CD4-positive, CD25-positive, alpha-beta regulatory T cell (primary cell): ENCODE measurements at regions not wholly inside any gene's neighbourhood (a gene's known extent, or its start where the extent isn't known, plus 50 kb on each side); places are given as distances from the start of the nearest gene placed in this dataset.

Source experiments
- ATAC-seq, 2 donors: fragments of 150-1000 bp; cut with Tn5 transposase; one replicate each; pipeline ENCODE4 v1.10.0; 2021; ENCODE audit warnings: low read depth in 2 of 2, moderate number of reproducible peaks in 2 of 2, moderate library complexity in 1 of 2
- DNase-seq, 3 donors: peaks; one replicate each; pipeline versions ENCODE4 v3.0.0 to v3.0.0-alpha.2; 2012 to 2022; ENCODE audit warnings: mixed read lengths in 1 of 3
- H3K27ac ChIP-seq: one replicate; pipeline ENCODE4 v1.7.0; 2013; ENCODE audit warnings: mild to moderate bottlenecking, low read length; ENCODE audit not compliant: insufficient read depth, poor library complexity, severe bottlenecking
- H3K27me3 ChIP-seq: one replicate; pipeline ENCODE4 v1.7.0; 2013; ENCODE audit warnings: low read length; ENCODE audit not compliant: control insufficient read depth, insufficient read depth
- H3K36me3 ChIP-seq: one replicate; pipeline ENCODE4 v1.7.0; 2013; ENCODE audit warnings: mild to moderate bottlenecking, low read length, moderate library complexity; ENCODE audit not compliant: control insufficient read depth, insufficient read depth
- H3K4me1 ChIP-seq: 2 replicates; pipeline ENCODE4 v1.7.0; 2013; ENCODE audit warnings: mild to moderate bottlenecking, low read length; ENCODE audit not compliant: insufficient read depth, control insufficient read depth, poor library complexity, severe bottlenecking
- H3K4me3 ChIP-seq: one replicate; pipeline ENCODE4 v1.7.0; 2013; ENCODE audit warnings: low read depth, mild to moderate bottlenecking, low read length, moderate library complexity
- H3K9me3 ChIP-seq, 2 experiments: 1 replicate in 1 of 2; 2 replicates in 1 of 2; pipeline ENCODE4 v1.7.0; 2013; ENCODE audit warnings: low read length in 2 of 2, mild to moderate bottlenecking in 1 of 2, moderate library complexity in 1 of 2; ENCODE audit not compliant: control insufficient read depth in 2 of 2
- H3K27ac Mint-ChIP-seq, 3 donors: one replicate each; pipeline ENCODE4 v1.8.0; 2020 to 2022; ENCODE audit warnings: mild to moderate bottlenecking in 3 of 3, mixed read lengths in 3 of 3, moderate library complexity in 2 of 3
- H3K27me3 Mint-ChIP-seq: one replicate; pipeline ENCODE4 v1.8.0; 2022; ENCODE audit warnings: mild to moderate bottlenecking, mixed read lengths
- H3K36me3 Mint-ChIP-seq: one replicate; pipeline ENCODE4 v1.8.0; 2020; ENCODE audit warnings: mixed read lengths
- H3K4me1 Mint-ChIP-seq, 4 donors: one replicate each; pipeline ENCODE4 v1.8.0; 2020 to 2022; ENCODE audit warnings: mixed read lengths in 4 of 4, mild to moderate bottlenecking in 1 of 4
- H3K4me3 Mint-ChIP-seq, 4 donors: one replicate each; pipeline ENCODE4 v1.8.0; 2020 to 2022; ENCODE audit warnings: mild to moderate bottlenecking in 4 of 4, mixed read lengths in 4 of 4, moderate library complexity in 3 of 4
- H3K9me3 Mint-ChIP-seq, 7 donors: one replicate each; pipeline ENCODE4 v1.8.0; 2020 to 2022; ENCODE audit warnings: mixed read lengths in 7 of 7, mild to moderate bottlenecking in 3 of 7, moderate library complexity in 2 of 7

GRCh38 chr3:41065340-41065739 lies 134.0 kb upstream of the CTNNB1 start:
- H3K9me3 ChIP-seq = no peaks in the 10 kb centered on the region
- Mint-ChIP-seq H3K4me1 (peaks cover 0 to 2% (median 0%) of the 10 kb centered on the region in 4 donors), H3K4me3 (no peak overlapping the region), H3K36me3 (no peaks in the 10 kb centered on the region), H3K27me3 (peaks cover 4% of the 10 kb centered on the region), H3K9me3 (peaks cover 0 to 2% (median 0%) of the 10 kb centered on the region in 7 donors), H3K27ac (no peak overlapping the region)
- ATAC-seq (no peak), DNase-seq (no peak)
- H3K4me1 ChIP-seq = no peaks in the 10 kb centered on the region
- H3K4me3 ChIP-seq = no peak overlapping the region
- no peaks in the 10 kb centered on the region for H3K27me3 ChIP-seq
- H3K36me3 ChIP-seq = no peaks in the 10 kb centered on the region
- no peak overlapping the region for H3K27ac ChIP-seq

- peaks cover 0 to 3% (median 0%) of the 10 kb centered on the region in 7 donors for H3K9me3 Mint-ChIP-seq
- ATAC-seq (no peak), DNase-seq (no peak)
- no peaks in the 10 kb centered on the region for H3K4me1 Mint-ChIP-seq
- H3K27me3 ChIP-seq = no peaks in the 10 kb centered on the region
- H3K4me1 ChIP-seq = no peaks in the 10 kb centered on the region
- no peak overlapping the region for H3K4me3 Mint-ChIP-seq
- no peaks in the 10 kb centered on the region for H3K27me3 Mint-ChIP-seq
- no peaks in the 10 kb centered on the region for H3K36me3 ChIP-seq
- H3K27ac Mint-ChIP-seq = no peak overlapping the region
- H3K4me3 ChIP-seq = no peak overlapping the region
- H3K36me3 Mint-ChIP-seq = no peaks in the 10 kb centered on the region
- no peaks in the 10 kb centered on the region for H3K9me3 ChIP-seq
- no peak overlapping the region for H3K27ac ChIP-seq
These were observed 126.1 kb upstream of the CTNNB1 start for GRCh38 chr3:41073190-41073589.

DNA sequence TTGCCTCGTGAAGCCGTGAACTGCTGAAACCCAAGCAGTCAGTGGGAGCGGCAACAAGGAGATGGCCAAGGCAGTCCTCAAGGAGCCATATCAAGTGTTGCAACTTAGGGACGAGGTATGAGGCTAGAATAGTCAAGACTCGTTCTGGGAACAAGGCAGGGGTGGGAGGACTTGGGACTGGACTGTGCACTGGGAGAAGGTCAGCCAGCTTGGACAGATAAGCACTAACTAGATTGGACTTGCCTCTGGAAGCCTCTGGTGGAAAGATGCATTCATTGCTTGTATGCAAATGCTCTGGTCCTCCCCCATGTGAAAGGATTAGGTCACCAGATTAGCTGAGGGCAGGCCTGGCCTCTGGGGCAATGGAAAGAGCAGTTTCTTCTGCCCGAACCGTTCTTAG lies 123.3 kb upstream of the CTNNB1 start:
- no peaks in the 10 kb centered on the region for H3K27me3 Mint-ChIP-seq
- H3K36me3 Mint-ChIP-seq = no peaks in the 10 kb centered on the region
- Histone ChIP-seq H3K4me3 (no peak overlapping the region), H3K9me3 (no peaks in the 10 kb centered on the region), H3K27me3 (no peaks in the 10 kb centered on the region), H3K27ac (no peak overlapping the region), H3K4me1 (no peaks in the 10 kb centered on the region), H3K36me3 (no peaks in the 10 kb centered on the region)
- no peak overlapping the region for H3K27ac Mint-ChIP-seq
- no peak overlapping the region for H3K4me3 Mint-ChIP-seq
- H3K4me1 Mint-ChIP-seq = peaks cover 0 to 5% (median 0%) of the 10 kb centered on the region in 4 donors
- peaks cover 0 to 2% (median 0%) of the 10 kb centered on the region in 7 donors for H3K9me3 Mint-ChIP-seq
- DNase-seq = no peak
- no peak for ATAC-seq

- Mint-ChIP-seq H3K27ac (no peak overlapping the region), H3K27me3 (no peaks in the 10 kb centered on the region), H3K36me3 (no peaks in the 10 kb centered on the region), H3K9me3 (peaks cover 0 to 3% (median 0%) of the 10 kb centered on the region in 7 donors), H3K4me1 (peaks cover 0 to 5% (median under 1%) of the 10 kb centered on the region in 4 donors), H3K4me3 (no peak overlapping the region)
- no peak overlapping the region for H3K27ac ChIP-seq
- ATAC-seq (no peak), DNase-seq (no peak)
- no peaks in the 10 kb centered on the region for H3K36me3 ChIP-seq
- no peak overlapping the region for H3K4me3 ChIP-seq
- H3K4me1 ChIP-seq = no peaks in the 10 kb centered on the region
- H3K27me3 ChIP-seq = peaks cover 2% of the 10 kb centered on the region
- no peaks in the 10 kb centered on the region for H3K9me3 ChIP-seq
These were observed 122.9 kb upstream of the CTNNB1 start for GRCh38 chr3:41076399-41076798.

DNA sequence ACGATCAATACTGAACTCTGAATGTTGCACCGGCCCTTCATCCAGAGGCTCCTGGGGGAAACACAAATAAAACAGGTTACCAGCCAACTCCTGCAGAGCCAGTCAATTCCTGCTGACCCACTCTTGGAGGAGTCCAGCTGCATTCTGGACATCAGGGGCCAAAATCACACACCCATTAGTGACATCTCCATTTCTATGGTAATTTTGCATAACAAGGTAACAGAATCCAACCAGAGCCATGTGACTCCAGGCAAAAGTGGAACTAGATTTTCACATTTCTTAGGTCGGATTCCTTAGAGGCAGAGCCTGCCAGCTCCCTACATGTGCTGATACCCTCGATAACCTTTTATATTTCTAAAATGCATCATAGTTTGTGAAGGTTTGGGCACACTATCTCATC lies 119.2 kb upstream of the CTNNB1 start:
- H3K4me1 ChIP-seq = no peaks in the 10 kb centered on the region
- H3K36me3 ChIP-seq = no peaks in the 10 kb centered on the region
- peaks cover 4% of the 10 kb centered on the region for H3K27me3 Mint-ChIP-seq
- no peak for ATAC-seq
- H3K27ac ChIP-seq = no peak overlapping the region
- H3K4me3 ChIP-seq = no peak overlapping the region
- H3K4me1 Mint-ChIP-seq = peaks cover 0 to 5% (median under 1%) of the 10 kb centered on the region in 4 donors
- H3K27me3 ChIP-seq = peaks cover 2% of the 10 kb centered on the region
- no peak overlapping the region for H3K4me3 Mint-ChIP-seq
- DNase-seq = no peak
- no peaks in the 10 kb centered on the region for H3K36me3 Mint-ChIP-seq
- no peaks in the 10 kb centered on the region for H3K9me3 ChIP-seq
- H3K9me3 Mint-ChIP-seq = peaks cover 0 to 3% (median 0%) of the 10 kb centered on the region in 7 donors
- H3K27ac Mint-ChIP-seq = no peak overlapping the region

DNA sequence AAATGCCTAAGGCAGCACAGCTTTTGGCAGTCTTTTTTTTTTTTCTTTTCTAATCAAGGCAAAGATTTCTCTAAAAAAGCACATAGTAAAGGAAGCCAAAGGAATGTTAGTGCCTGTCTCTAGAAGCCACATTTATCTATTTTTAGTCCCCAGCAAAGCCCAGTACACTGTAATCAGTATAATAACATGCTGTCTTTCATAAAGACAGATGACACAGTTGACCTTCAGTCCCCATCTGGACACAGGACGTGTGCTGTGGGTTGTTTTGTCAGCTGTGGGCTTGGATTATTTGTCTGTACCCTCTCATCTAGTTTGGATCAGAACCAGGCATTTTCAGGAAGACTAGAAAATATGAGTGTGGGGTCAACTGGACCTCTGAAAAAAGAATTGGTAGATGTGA lies 110.4 kb upstream of the CTNNB1 start:
- no peak overlapping the region for H3K4me3 Mint-ChIP-seq
- H3K36me3 ChIP-seq = no peaks in the 10 kb centered on the region
- H3K9me3 Mint-ChIP-seq = no peaks in the 10 kb centered on the region
- H3K36me3 Mint-ChIP-seq = no peaks in the 10 kb centered on the region
- no peak overlapping the region for H3K4me3 ChIP-seq
- no peaks in the 10 kb centered on the region for H3K9me3 ChIP-seq
- H3K4me1 ChIP-seq = no peaks in the 10 kb centered on the region
- peaks cover 4% of the 10 kb centered on the region for H3K27me3 ChIP-seq
- DNase-seq (no peak), ATAC-seq (no peak)
- H3K27ac ChIP-seq = no peak overlapping the region
- no peaks in the 10 kb centered on the region for H3K4me1 Mint-ChIP-seq
- H3K27ac Mint-ChIP-seq = no peak overlapping the region
- H3K27me3 Mint-ChIP-seq = peaks cover 8% of the 10 kb centered on the region

GRCh38 chr3:41089566-41089965 lies 109.7 kb upstream of the CTNNB1 start:
- Mint-ChIP-seq H3K4me1 (no peaks in the 10 kb centered on the region), H3K4me3 (no peak overlapping the region), H3K27me3 (peaks cover 8% of the 10 kb centered on the region), H3K9me3 (no peaks in the 10 kb centered on the region), H3K36me3 (no peaks in the 10 kb centered on the region), H3K27ac (no peak overlapping the region)
- ATAC-seq (no peak), DNase-seq (no peak)
- no peaks in the 10 kb centered on the region for H3K4me1 ChIP-seq
- H3K27me3 ChIP-seq = peaks cover 4% of the 10 kb centered on the region
- no peak overlapping the region for H3K27ac ChIP-seq
- H3K9me3 ChIP-seq = no peaks in the 10 kb centered on the region
- H3K4me3 ChIP-seq = no peak overlapping the region
- no peaks in the 10 kb centered on the region for H3K36me3 ChIP-seq

- no peak for ATAC-seq
These were observed 106.5 kb upstream of the CTNNB1 start for GRCh38 chr3:41092844-41093243.

More at GRCh38 chr3:41092844-41093243, 106.5 kb upstream of the CTNNB1 start:
- Mint-ChIP-seq H3K4me3 (no peak overlapping the region), H3K27me3 (peaks cover 7% of the 10 kb centered on the region), H3K27ac (no peak overlapping the region), H3K36me3 (no peaks in the 10 kb centered on the region), H3K9me3 (peaks cover 0 to 2% (median 0%) of the 10 kb centered on the region in 7 donors), H3K4me1 (no peaks in the 10 kb centered on the region)
- H3K27ac ChIP-seq = no peak overlapping the region
- H3K27me3 ChIP-seq = peaks cover 4% of the 10 kb centered on the region
- no peaks in the 10 kb centered on the region for H3K4me1 ChIP-seq
- H3K36me3 ChIP-seq = no peaks in the 10 kb centered on the region
- no peak for DNase-seq
- H3K4me3 ChIP-seq = no peak overlapping the region
- no peaks in the 10 kb centered on the region for H3K9me3 ChIP-seq
